ENCODE measurements at regions not wholly inside any gene's neighbourhood (a gene's known extent, or its start where the extent isn't known, plus 50 kb on each side); places are given as distances from the start of the nearest gene placed in this dataset.
"Not testable (repeated sequence)": the region's sequence is repeated elsewhere in the genome, so short reads cannot be mapped to it uniquely, and the experiment has no call there.

GRCh38 chr3:160092760-160093159 is 104.1 kb downstream of the IL12A start:
- no peak for DNase-seq
- intact Hi-C loops (cut with DNase I) = no loop called here

DNA sequence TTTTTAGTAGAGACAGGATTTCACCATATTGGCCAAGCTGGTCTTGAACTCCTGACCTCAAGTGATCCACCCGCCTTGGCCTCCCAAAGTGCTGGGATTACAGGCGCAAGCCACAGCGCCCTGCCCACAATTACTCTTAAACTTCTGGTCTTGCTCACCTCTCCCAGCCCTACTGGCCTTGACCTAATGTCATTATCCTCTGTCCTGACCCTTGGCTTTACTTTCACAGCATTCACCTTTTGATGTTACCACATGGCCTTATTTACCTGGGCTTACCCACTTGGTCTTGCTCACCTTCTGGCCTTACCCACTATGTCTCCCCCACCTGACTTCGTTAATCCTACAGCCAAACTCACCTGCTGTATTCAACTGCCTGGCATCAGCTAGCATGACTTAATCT is 105.9 kb downstream of the IL12A start:
- intact Hi-C loops (cut with DNase I) = no loop called here
- DNase-seq = no peak

GRCh38 chr3:160097478-160097877 is 108.8 kb downstream of the IL12A start:
- intact Hi-C loops (cut with DNase I) = no loop called here
- no peak for DNase-seq

- intact Hi-C loops (cut with DNase I) = no loop called here
- no peak for DNase-seq
These were observed 109.8 kb downstream of the IL12A start for GRCh38 chr3:160098261-160098908.

- no peak for DNase-seq
- intact Hi-C loops (cut with DNase I) = no loop called here
These were observed 110.4 kb downstream of the IL12A start for GRCh38 chr3:160098926-160099626.

- no peak for DNase-seq
- intact Hi-C loops (cut with DNase I) = no loop called here
These were observed 111.2 kb downstream of the IL12A start for GRCh38 chr3:160099834-160100233.

DNA sequence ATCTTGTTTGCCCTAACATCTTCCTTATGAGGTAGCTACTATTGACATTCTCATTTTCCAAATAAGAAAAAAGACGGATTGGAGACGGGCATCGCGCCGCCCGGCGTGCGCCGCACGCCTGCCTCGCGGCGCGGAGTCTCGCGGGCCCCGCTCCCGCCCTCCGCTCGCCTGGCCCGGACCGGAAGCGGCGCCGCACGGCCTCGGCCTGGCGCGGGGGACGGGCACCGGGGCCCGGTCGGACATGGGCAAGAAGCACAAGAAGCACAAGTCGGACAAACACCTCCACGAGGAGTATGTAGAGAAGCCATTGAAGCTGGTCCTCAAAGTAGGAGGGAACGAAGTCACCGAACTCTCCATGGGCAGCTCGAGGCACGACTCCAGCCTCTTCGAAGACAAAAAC is 112.0 kb downstream of the IL12A start:
- no peak for DNase-seq
- intact Hi-C loops (cut with DNase I) = no loop called here

- intact Hi-C loops (cut with DNase I) = not testable (repeated sequence)
These were observed 113.4 kb downstream of the IL12A start for GRCh38 chr3:160102001-160102400.

GRCh38 chr3:160103397-160103796 is 114.8 kb downstream of the IL12A start:
- intact Hi-C loops (cut with DNase I) = no loop called here
- no peak for DNase-seq

More at GRCh38 chr3:160102001-160102400, 113.4 kb downstream of the IL12A start:
- not testable (repeated sequence) for DNase-seq

- no peak for DNase-seq
- intact Hi-C loops (cut with DNase I) = no loop called here
These were observed 117.4 kb downstream of the IL12A start for GRCh38 chr3:160105907-160106584.

GRCh38 chr3:160106905-160107861 is 118.0 kb upstream of the C3orf80 start:
- DNase-seq = no peak
- intact Hi-C loops (cut with DNase I) = no loop called here

- no peak for DNase-seq
- intact Hi-C loops (cut with DNase I) = no loop called here
These were observed 116.9 kb upstream of the C3orf80 start for GRCh38 chr3:160108362-160108761.

DNA sequence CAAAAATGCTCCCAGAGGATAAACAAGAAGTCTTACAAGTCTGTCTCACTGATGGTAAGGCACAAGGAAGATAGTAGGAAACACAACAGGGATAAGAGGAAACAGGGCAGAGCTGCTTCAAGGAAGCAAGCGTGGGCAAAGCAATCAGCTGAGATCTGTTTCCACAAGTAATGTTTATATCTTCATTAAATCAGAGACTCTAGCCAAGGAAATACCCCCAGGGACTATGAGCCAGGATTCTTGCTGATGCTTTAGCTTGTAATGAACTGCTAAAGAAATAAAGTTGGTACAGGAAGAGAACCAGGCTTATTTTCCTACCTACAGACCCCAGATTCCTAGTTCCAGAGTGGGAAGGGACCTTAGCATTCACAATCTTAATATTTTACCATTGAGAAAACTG is 112.7 kb upstream of the C3orf80 start:
- DNase-seq = no peak
- intact Hi-C loops (cut with DNase I) = no loop called here

- no peak for DNase-seq
- intact Hi-C loops (cut with DNase I) = no loop called here
These were observed 112.2 kb upstream of the C3orf80 start for GRCh38 chr3:160112996-160113395.

DNA sequence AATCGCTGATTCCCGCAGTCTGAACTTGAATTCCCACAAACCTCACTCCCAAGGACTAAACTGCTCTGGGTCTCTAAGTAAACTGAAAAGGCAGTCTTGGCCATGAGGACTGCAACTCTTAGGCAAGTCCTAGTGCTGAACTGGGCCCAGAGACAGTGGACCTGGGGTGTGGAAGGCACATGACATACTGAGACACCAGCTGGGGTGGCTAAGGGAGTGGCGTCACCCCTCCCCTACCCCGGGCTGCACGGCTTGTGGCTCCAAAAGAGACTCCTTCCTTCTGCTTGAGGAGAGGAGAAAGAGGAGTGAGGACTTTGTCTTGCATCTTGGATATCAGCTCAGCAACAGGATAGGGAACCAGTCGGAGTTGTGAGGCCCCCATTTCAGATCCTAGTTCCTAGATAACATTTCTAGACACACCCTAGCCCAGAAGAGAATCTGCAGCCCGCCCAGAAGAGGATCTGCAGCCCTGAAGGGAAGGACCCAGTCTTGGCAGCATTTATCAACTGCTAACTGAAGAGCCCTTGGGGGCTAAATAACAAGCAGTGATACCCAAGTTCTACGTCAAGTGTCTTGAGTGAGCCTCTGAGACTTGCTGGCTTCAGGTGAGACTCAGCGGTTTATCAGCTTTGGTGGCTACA is 110.7 kb upstream of the C3orf80 start:
- no peak for DNase-seq
- intact Hi-C loops (cut with DNase I) = no loop called here

DNA sequence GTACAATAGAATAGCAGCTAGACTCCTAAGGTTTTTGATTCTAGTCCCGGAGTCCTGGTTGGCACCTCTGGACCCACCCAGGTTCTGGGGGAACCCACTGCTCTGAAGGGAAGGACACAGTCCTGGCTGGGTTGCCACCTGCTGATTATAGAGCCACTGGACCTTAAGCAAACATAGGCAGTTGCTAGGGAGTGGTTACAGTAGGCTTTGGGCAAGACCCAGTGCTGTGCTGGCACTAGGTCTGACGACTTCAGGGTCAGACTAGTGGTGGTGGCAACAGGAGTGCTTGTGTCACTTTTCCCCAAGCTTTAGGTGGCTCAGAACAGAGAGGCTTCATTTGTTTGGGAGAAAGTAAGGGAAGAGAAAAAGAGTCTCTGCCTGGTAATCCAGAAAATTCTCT is 109.8 kb upstream of the C3orf80 start:
- no peak for DNase-seq
- intact Hi-C loops (cut with DNase I) = no loop called here

DNA sequence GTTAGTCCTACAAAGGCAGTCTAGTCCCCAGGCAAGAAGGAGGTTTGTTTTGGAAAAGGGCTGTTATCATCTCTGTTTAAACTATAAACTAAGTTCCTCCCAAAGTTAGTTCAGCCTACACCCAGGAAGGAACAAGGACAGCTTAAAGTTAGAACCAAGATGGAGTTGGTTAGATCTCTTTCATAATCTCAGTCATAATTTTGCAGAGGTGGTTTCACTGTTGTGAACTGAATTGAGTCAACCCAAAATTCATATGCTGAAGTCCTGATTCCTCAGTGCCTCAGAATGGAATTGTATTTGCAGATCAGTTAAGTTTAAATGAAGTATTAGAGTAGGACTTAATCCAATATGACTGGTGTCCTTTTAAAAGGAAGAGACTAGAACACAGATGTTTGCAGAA is 101.0 kb upstream of the C3orf80 start:
- intact Hi-C loops (cut with DNase I) = no loop called here
- DNase-seq = no peak

- intact Hi-C loops (cut with DNase I) = no loop called here
- DNase-seq = peak in 3 of 42 donors; percentile 11 to 34 (median 16)
These were observed 100.0 kb upstream of the C3orf80 start for GRCh38 chr3:160125258-160125657.

GRCh38 chr3:160126051-160126450 is 99.2 kb upstream of the C3orf80 start:
- peak in 5 of 42 donors; percentile 15 to 42 (median 19) for DNase-seq

More at GRCh38 chr3:160126051-160126450, 99.2 kb upstream of the C3orf80 start:
- intact Hi-C loops (cut with DNase I) = no loop called here

Measured in head of caudate nucleus (tissue), 42 donors.